CD8-positive, alpha-beta memory T cell (primary cell): ENCODE measurements at regions not wholly inside any gene's neighbourhood (a gene's known extent, or its start where the extent isn't known, plus 50 kb on each side); places are given as distances from the start of the nearest gene placed in this dataset.
A peak's percentile ranks its signal among the peaks of the same experiment; 100 is the strongest.
"Not testable (repeated sequence)": the region's sequence is repeated elsewhere in the genome, so short reads cannot be mapped to it uniquely, and the experiment has no call there.

Experiments
- CTCF ChIA-PET: fragments of 350-600 bp; sonication (Branson Sonifier 250); formaldehyde crosslinking; loops from one replicate; lab custom pipeline; 2021; ENCODE audit warnings: antibody characterized with exemption; lab: Charles Lee
- POLR2A ChIA-PET: fragments of 350-600 bp; sonication (Branson Sonifier 250); formaldehyde crosslinking; loops from one replicate; lab custom pipeline; 2021; ENCODE audit warnings: antibody characterized with exemption; lab: Charles Lee
- DNase-seq, 5 donors: peaks; one replicate each; pipeline versions ENCODE4 v3.0.0 to v3.0.0-alpha.2; 2020 to 2022; ENCODE audit warnings: mixed read lengths in 1 of 5
- H3K27ac ChIP-seq: one replicate; pipeline ENCODE4 v1.7.0; 2013; ENCODE audit warnings: low read depth, mild to moderate bottlenecking, low read length, moderate library complexity
- H3K27me3 ChIP-seq: 2 replicates; pipeline ENCODE4 v1.7.0; 2013; ENCODE audit warnings: low read length, mild to moderate bottlenecking; ENCODE audit not compliant: insufficient read depth, poor library complexity, severe bottlenecking
- H3K36me3 ChIP-seq: 2 replicates; pipeline ENCODE4 v1.7.0; 2013; ENCODE audit warnings: mild to moderate bottlenecking, low read length, moderate library complexity; ENCODE audit not compliant: insufficient read depth
- H3K4me1 ChIP-seq: 2 replicates; pipeline ENCODE4 v1.7.0; 2013; ENCODE audit warnings: mild to moderate bottlenecking, low read length, moderate library complexity; ENCODE audit not compliant: insufficient read depth
- H3K4me3 ChIP-seq: 2 replicates; pipeline ENCODE4 v1.7.0; 2013; ENCODE audit warnings: mild to moderate bottlenecking, low read length
- H3K9me3 ChIP-seq: 2 replicates; pipeline ENCODE4 v1.7.0; 2013; ENCODE audit warnings: mild to moderate bottlenecking, low read length
- H3K27ac Mint-ChIP-seq, 8 donors: one replicate each; pipeline ENCODE4 v1.8.0; 2020 to 2021; ENCODE audit warnings: mixed read lengths in 8 of 8, mild to moderate bottlenecking in 6 of 8, inconsistent platforms in 3 of 8, moderate library complexity in 3 of 8
- H3K27me3 Mint-ChIP-seq, 2 donors: one replicate each; pipeline ENCODE4 v1.8.0; 2020 to 2021; ENCODE audit warnings: mixed read lengths in 2 of 2, mild to moderate bottlenecking in 1 of 2, moderate library complexity in 1 of 2
- H3K36me3 Mint-ChIP-seq, 3 donors: one replicate each; pipeline ENCODE4 v1.8.0; 2020 to 2021; ENCODE audit warnings: mixed read lengths in 3 of 3, inconsistent platforms in 1 of 3, mild to moderate bottlenecking in 1 of 3
- H3K4me1 Mint-ChIP-seq, 3 donors: one replicate each; pipeline ENCODE4 v1.8.0; 2020 to 2021; ENCODE audit warnings: mixed read lengths in 3 of 3, inconsistent platforms in 1 of 3, mild to moderate bottlenecking in 1 of 3
- H3K4me3 Mint-ChIP-seq, 7 donors: one replicate each; pipeline ENCODE4 v1.8.0; 2020 to 2021; ENCODE audit warnings: mixed read lengths in 7 of 7, mild to moderate bottlenecking in 6 of 7, moderate library complexity in 4 of 7, inconsistent platforms in 2 of 7
- H3K9me3 Mint-ChIP-seq, 5 donors: one replicate each; pipeline ENCODE4 v1.8.0; 2020 to 2022; ENCODE audit warnings: mixed read lengths in 5 of 5, mild to moderate bottlenecking in 3 of 5, moderate library complexity in 2 of 5, inconsistent platforms in 1 of 5

DNA sequence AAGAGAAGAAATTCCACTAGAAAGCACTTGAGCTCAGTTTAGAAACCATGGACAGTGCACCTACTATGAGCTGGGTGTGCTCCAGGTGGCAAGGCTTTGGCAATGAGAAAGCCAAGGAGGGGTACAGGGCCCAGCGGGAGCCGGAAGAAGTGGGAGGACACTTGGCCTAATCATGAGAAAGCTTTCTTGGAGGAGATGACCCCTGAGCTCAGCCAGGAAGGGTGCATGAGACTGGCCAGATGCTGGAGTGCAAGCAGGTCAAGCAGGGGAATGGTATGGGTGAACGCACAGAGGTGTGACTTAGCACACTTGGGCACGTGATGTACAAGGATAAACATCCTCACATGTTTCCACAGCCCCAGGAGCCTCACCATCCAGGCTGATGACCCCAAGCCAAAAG lies 97.2 kb upstream of the GLI2 start:
- Mint-ChIP-seq H3K27me3 (no peaks in the 10 kb centered on the region), H3K27ac (no peak overlapping the region), H3K36me3 (no peaks in the 10 kb centered on the region), H3K4me1 (no peaks in the 10 kb centered on the region), H3K9me3 (peaks cover 0 to 6% (median 0%) of the 10 kb centered on the region in 5 donors), H3K4me3 (no peak overlapping the region)
- H3K27ac ChIP-seq: no peak overlapping the region
- H3K4me1 ChIP-seq: no peaks in the 10 kb centered on the region
- ChIA-PET POLR2A (no interaction called here), CTCF (no interaction called here)
- no peak for DNase-seq
- H3K4me3 ChIP-seq: no peak overlapping the region
- H3K36me3 ChIP-seq: no peaks in the 10 kb centered on the region
- H3K27me3 ChIP-seq: no peaks in the 10 kb centered on the region
- H3K9me3 ChIP-seq: no peaks in the 10 kb centered on the region

DNA sequence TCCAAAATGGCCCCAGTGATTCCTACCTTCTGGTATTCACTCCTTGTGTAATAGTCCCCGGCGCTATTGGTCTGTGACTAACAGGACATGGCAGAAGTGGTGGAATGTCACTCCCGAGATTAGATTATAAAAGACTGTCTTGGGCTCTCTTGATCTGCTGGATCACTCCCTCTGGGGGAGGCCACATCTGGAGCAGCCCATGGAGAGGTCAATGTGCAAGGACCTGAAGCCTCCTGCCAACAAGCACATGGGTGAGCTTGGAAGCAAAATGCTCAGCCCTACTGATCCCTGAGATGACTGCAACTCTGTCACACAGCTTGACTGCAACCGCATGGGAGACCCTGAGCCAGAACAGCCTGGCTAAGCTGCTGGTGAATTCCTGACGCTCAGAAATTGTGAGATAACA lies 94.3 kb upstream of the GLI2 start:
- ChIA-PET CTCF (no interaction called here), POLR2A (no interaction called here)
- Histone ChIP-seq H3K9me3 (no peaks in the 10 kb centered on the region), H3K4me1 (no peaks in the 10 kb centered on the region), H3K27me3 (no peaks in the 10 kb centered on the region), H3K27ac (no peak overlapping the region), H3K36me3 (no peaks in the 10 kb centered on the region), H3K4me3 (no peak overlapping the region)
- Mint-ChIP-seq H3K36me3 (no peaks in the 10 kb centered on the region), H3K4me1 (no peaks in the 10 kb centered on the region), H3K27me3 (no peaks in the 10 kb centered on the region), H3K4me3 (no peak overlapping the region), H3K27ac (no peak overlapping the region), H3K9me3 (peaks cover 0 to 3% (median 0%) of the 10 kb centered on the region in 5 donors)
- DNase-seq: no peak

DNA sequence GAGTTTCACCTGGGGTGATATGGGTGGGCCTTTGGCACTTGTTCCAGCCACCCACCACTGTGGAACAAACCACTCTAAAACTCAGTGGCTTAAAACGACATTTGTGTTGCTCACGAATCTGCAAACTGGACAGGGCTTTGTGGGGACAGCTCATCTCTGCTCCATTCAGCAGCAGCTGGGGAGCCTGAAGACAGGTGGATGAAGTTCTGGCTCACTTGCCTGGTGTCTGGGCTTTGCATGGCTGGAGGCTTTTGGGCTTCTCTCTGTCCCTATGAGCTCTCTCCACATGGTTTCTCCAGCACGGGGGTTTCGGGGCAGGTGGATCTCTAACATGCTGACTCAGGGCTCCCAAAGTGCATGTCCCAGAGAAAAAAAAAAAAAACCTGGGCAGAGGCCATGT lies 93.0 kb upstream of the GLI2 start:
- no peaks in the 10 kb centered on the region for H3K4me1 ChIP-seq
- peaks cover 0 to 5% (median 0%) of the 10 kb centered on the region in 5 donors for H3K9me3 Mint-ChIP-seq
- DNase-seq: no peak
- CTCF ChIA-PET: no interaction called here
- no peak overlapping the region for H3K4me3 ChIP-seq
- POLR2A ChIA-PET: no interaction called here
- no peaks in the 10 kb centered on the region for H3K4me1 Mint-ChIP-seq
- no peaks in the 10 kb centered on the region for H3K36me3 Mint-ChIP-seq
- H3K4me3 Mint-ChIP-seq: no peak overlapping the region
- no peak overlapping the region for H3K27ac ChIP-seq
- H3K9me3 ChIP-seq: no peaks in the 10 kb centered on the region
- no peaks in the 10 kb centered on the region for H3K36me3 ChIP-seq
- no peaks in the 10 kb centered on the region for H3K27me3 ChIP-seq
- H3K27ac Mint-ChIP-seq: no peak overlapping the region
- peaks cover 0 to 6% of the 10 kb centered on the region in 2 donors for H3K27me3 Mint-ChIP-seq

DNA sequence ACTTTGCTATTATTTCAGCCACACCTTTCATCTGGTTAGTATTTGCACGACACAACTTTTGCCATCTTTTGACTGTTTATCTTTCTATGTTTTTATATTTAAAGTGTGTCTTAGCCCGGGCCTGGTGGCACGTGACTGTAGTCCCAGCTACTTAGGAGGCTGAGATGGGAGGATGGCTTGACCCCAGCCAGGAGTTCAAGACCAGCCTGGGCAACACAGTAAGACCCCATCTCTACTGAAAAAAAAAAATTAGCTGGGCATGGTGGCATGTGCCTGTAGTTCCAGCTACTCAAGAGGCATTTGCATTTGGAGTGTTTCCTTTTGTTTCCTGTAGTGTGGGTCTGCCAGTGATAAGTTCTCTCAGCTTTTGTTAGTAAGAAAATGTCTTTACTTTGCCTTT lies 88.7 kb upstream of the GLI2 start:
- Histone ChIP-seq H3K27me3 (no peaks in the 10 kb centered on the region), H3K4me1 (no peaks in the 10 kb centered on the region), H3K4me3 (no peak overlapping the region), H3K27ac (no peak overlapping the region), H3K36me3 (no peaks in the 10 kb centered on the region), H3K9me3 (no peaks in the 10 kb centered on the region)
- DNase-seq: no peak
- ChIA-PET CTCF (no interaction called here), POLR2A (no interaction called here)
- Mint-ChIP-seq H3K4me1 (no peaks in the 10 kb centered on the region), H3K4me3 (no peak overlapping the region), H3K9me3 (peaks cover 9 to 19% (median 17%) of the 10 kb centered on the region in 5 donors), H3K36me3 (peaks cover 0 to 4% (median 3%) of the 10 kb centered on the region in 3 donors), H3K27me3 (peaks cover 3 to 12% of the 10 kb centered on the region in 2 donors), H3K27ac (peak overlapping the region in 1 of 8 donors; percentile 15)

DNA sequence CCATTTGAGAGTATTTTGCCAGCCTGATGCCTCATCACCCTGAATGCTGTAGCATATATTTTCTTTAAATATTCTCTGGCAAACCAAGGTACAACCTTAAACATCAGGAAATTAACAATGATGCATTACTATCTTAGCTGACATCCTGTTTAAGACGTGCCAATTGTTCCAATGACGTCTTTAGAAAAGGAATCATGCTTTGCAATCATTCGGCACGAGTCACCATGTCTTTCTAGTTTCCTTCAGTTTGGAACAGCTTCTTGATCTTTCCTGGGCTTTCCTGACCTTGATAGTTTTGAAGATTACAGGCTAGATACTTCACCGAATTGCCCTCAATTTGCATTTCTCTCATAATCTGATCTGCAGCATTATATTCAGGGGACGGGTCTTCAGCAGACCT lies 88.2 kb upstream of the GLI2 start:
- Mint-ChIP-seq H3K9me3 (peaks cover 9 to 19% (median 17%) of the 10 kb centered on the region in 5 donors), H3K4me1 (no peaks in the 10 kb centered on the region), H3K27me3 (peaks cover 3 to 12% of the 10 kb centered on the region in 2 donors), H3K27ac (peak overlapping the region in 1 of 8 donors; percentile 51), H3K4me3 (no peak overlapping the region), H3K36me3 (peaks cover 0 to 4% (median 3%) of the 10 kb centered on the region in 3 donors)
- DNase-seq: no peak
- Histone ChIP-seq H3K36me3 (no peaks in the 10 kb centered on the region), H3K4me1 (no peaks in the 10 kb centered on the region), H3K4me3 (no peak overlapping the region), H3K27me3 (no peaks in the 10 kb centered on the region), H3K9me3 (no peaks in the 10 kb centered on the region), H3K27ac (no peak overlapping the region)
- ChIA-PET POLR2A (no interaction called here), CTCF (no interaction called here)

DNA sequence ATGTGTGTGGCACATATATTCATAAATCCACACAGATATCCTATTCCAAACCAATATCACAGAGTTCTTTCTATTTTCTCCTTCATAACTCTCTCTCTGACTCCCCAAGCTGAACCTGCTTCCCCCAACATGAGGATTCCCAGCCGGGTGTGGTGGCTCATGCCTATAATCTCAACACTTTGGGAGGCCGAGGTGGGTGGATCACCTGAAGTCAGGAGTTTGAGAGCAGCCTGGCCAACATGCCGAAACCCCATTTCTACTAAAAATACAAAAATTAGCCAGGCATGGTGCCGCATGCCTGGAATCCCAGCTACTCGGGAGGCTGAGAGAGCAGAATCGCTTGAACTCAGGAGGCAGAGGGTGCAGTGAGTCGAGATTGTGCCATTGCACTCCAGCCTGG lies 86.3 kb upstream of the GLI2 start:
- CTCF ChIA-PET: interaction anchor here (0.7 kb wide), 1 partner anchor 7 kb away, joined by 3 read pairs; no protein-coding TSS in a partner anchor

DNA sequence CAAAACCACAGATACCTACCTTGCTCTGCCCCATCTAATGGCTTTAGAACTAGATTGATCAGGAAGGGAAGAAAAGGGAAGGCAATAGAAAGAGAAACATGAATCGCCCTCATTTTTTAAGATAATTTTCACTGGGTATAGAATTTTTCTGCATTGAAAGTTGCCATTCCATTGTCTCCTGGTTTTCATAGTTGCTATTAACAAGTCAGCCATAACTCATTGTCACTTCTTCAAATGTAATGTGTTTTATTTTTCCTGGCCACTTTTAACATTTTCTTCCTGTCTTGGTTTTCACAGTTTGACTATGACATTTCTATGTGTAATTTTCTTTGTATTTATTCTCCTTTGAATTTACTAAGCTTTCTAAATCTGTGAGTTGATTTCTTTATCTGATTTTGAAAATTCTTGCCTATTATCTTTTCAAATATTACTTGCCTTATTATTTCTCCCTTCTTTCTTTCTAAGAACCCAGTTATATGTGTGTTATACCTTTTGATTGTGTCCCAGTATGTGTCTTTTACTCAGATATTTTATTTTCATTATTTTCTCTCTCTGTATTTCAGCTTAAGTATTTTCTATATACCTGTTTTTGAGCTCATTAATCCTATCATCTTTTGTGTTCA lies 85.5 kb upstream of the GLI2 start:
- H3K9me3 ChIP-seq: no peaks in the 10 kb centered on the region
- ChIA-PET CTCF (interaction anchor here (2.1 kb wide), 1 partner anchor 30 kb away, joined by 6 read pairs; no protein-coding TSS in a partner anchor), POLR2A (no interaction called here)
- H3K36me3 ChIP-seq: no peaks in the 10 kb centered on the region
- Mint-ChIP-seq H3K9me3 (peaks cover 9 to 21% (median 17%) of the 10 kb centered on the region in 5 donors), H3K27ac (no peak overlapping the region), H3K27me3 (peaks cover 7 to 18% of the 10 kb centered on the region in 2 donors), H3K4me3 (no peak overlapping the region), H3K36me3 (peaks cover 0 to 4% (median 3%) of the 10 kb centered on the region in 3 donors), H3K4me1 (no peaks in the 10 kb centered on the region)
- H3K27ac ChIP-seq: no peak overlapping the region
- no peak overlapping the region for H3K4me3 ChIP-seq
- H3K27me3 ChIP-seq: no peaks in the 10 kb centered on the region
- no peaks in the 10 kb centered on the region for H3K4me1 ChIP-seq
- DNase-seq: no peak

More for the DNA sequence above, 86.3 kb upstream of the GLI2 start:
- H3K4me1 Mint-ChIP-seq, H3K36me3 Mint-ChIP-seq, H3K27ac ChIP-seq, H3K4me1 ChIP-seq, H3K9me3 ChIP-seq, H3K4me3 ChIP-seq, DNase-seq, H3K36me3 ChIP-seq, H3K27me3 ChIP-seq, POLR2A ChIA-PET, H3K4me3 Mint-ChIP-seq, H3K27ac Mint-ChIP-seq: not testable (repeated sequence)
- Mint-ChIP-seq H3K9me3 (peaks cover 9 to 21% (median 17%) of the 10 kb centered on the region in 5 donors), H3K27me3 (peaks cover 7 to 17% of the 10 kb centered on the region in 2 donors)

DNA sequence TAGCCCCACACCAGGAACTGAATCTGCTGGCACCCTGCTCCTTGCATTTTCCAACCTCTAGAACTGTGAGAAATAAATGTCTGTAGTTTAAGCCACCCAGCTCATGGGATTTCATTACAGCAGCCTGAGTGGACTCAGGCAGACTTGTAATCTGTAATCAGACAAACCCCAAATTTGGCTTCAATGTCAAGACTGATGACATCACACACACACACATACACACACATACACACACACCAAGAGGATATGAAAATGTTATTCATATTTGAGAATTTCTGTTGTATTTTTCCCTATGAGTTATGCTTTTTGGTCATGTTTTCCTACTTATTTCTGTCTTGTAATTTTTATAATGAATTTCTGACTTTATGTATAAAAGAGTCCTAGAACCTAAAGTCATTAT lies 83.8 kb upstream of the GLI2 start:
- peaks cover 7 to 24% of the 10 kb centered on the region in 2 donors for H3K27me3 Mint-ChIP-seq

More for the DNA sequence above, 83.8 kb upstream of the GLI2 start:
- CTCF ChIA-PET: interaction anchor here (2.1 kb wide), 1 partner anchor 29 kb away, joined by 6 read pairs; no protein-coding TSS in a partner anchor
- peaks cover 0 to 4% (median 3%) of the 10 kb centered on the region in 3 donors for H3K36me3 Mint-ChIP-seq
- POLR2A ChIA-PET: no interaction called here
- peaks cover 9 to 21% (median 17%) of the 10 kb centered on the region in 5 donors for H3K9me3 Mint-ChIP-seq
- no peaks in the 10 kb centered on the region for H3K4me1 Mint-ChIP-seq
- no peak overlapping the region for H3K4me3 Mint-ChIP-seq
- Histone ChIP-seq H3K27me3 (no peaks in the 10 kb centered on the region), H3K36me3 (no peaks in the 10 kb centered on the region), H3K4me3 (no peak overlapping the region), H3K9me3 (no peaks in the 10 kb centered on the region), H3K4me1 (no peaks in the 10 kb centered on the region), H3K27ac (no peak overlapping the region)
- no peak for DNase-seq
- H3K27ac Mint-ChIP-seq: no peak overlapping the region
